NCI-H345 treated with DMSO at 0.1 percent for 48 hours (cell line): ENCODE measurements at regions not wholly inside any gene's neighbourhood (a gene's known extent, or its start where the extent isn't known, plus 50 kb on each side); places are given as distances from the start of the nearest gene placed in this dataset.
"Not testable (repeated sequence)": the region's sequence is repeated elsewhere in the genome, so short reads cannot be mapped to it uniquely, and the experiment has no call there.

ENCODE experiments used
- DNase-seq: peaks from one replicate; lab custom pipeline; 2025; ENCODE audit not compliant: unreplicated experiment; lab: John Stamatoyannopoulos, UW

GRCh38 chr14:106323970-106324369 is 797.6 kb downstream of the TMEM121 start:
- not testable (repeated sequence) for DNase-seq

- DNase-seq, result no peak
Measured at GRCh38 chr14:106327234-106327633, 800.9 kb downstream of the TMEM121 start.

GRCh38 chr14:106327702-106328353 is 801.4 kb downstream of the TMEM121 start:
- DNase-seq, result not testable (repeated sequence)

- DNase-seq, result not testable (repeated sequence)
Measured at GRCh38 chr14:106329243-106329642, 802.9 kb downstream of the TMEM121 start.

- DNase-seq, result not testable (repeated sequence)
Measured at GRCh38 chr14:106329987-106330774, 803.8 kb downstream of the TMEM121 start.

- not testable (repeated sequence) for DNase-seq
Measured at GRCh38 chr14:106334428-106335109, 808.2 kb downstream of the TMEM121 start.

- not testable (repeated sequence) for DNase-seq
Measured at GRCh38 chr14:106335110-106335429, 808.7 kb downstream of the TMEM121 start.

- not testable (repeated sequence) for DNase-seq
Measured at GRCh38 chr14:106338775-106339174, 812.4 kb downstream of the TMEM121 start.

- not testable (repeated sequence) for DNase-seq
Measured at GRCh38 chr14:106340658-106341057, 814.3 kb downstream of the TMEM121 start.

GRCh38 chr14:106341161-106341560 is 814.8 kb downstream of the TMEM121 start:
- DNase-seq, result not testable (repeated sequence)

GRCh38 chr14:106343626-106344025 is 817.2 kb downstream of the TMEM121 start:
- no peak for DNase-seq

- DNase-seq, result not testable (repeated sequence)
Measured at GRCh38 chr14:106344065-106344614, 817.8 kb downstream of the TMEM121 start.

GRCh38 chr14:106344791-106345479 is 818.6 kb downstream of the TMEM121 start:
- not testable (repeated sequence) for DNase-seq

GRCh38 chr14:106346084-106346483 is 819.7 kb downstream of the TMEM121 start:
- DNase-seq, result no peak

GRCh38 chr14:106346534-106347290 is 820.3 kb downstream of the TMEM121 start:
- no peak for DNase-seq

GRCh38 chr14:106347291-106347778 is 821.0 kb downstream of the TMEM121 start:
- no peak for DNase-seq

- no peak for DNase-seq
Measured at GRCh38 chr14:106347890-106348755, 821.7 kb downstream of the TMEM121 start.

- not testable (repeated sequence) for DNase-seq
Measured at GRCh38 chr14:106348873-106349540, 822.6 kb downstream of the TMEM121 start.
